Prostate gland (tissue), 2 donors: ENCODE measurements at regions not wholly inside any gene's neighbourhood (a gene's known extent, or its start where the extent isn't known, plus 50 kb on each side); places are given as distances from the start of the nearest gene placed in this dataset.
A peak's percentile ranks its signal among the peaks of the same experiment; 100 is the strongest.

ENCODE experiments used
- DNase-seq: peaks from one replicate; pipeline ENCODE4 v3.0.0-alpha.2; 2019; ENCODE audit warnings: low spot score
- H3K27ac ChIP-seq, 2 donors: fragments of 200-600 bp; sonication (generic); 2 replicates each; pipeline ENCODE4 v1.5.1; 2017 to 2019
- H3K27me3 ChIP-seq: fragments of 200-600 bp; sonication (generic); replicated peaks from 2 replicates; pipeline ENCODE4 v1.5.1; 2019; ENCODE audit not compliant: insufficient read depth
- H3K36me3 ChIP-seq, 2 donors: fragments of 200-600 bp; sonication (generic); 1 replicate in 1 of 2; 2 replicates in 1 of 2; pipeline versions ENCODE4 v1.5.1 to v1.8.1; 2017 to 2019
- H3K4me1 ChIP-seq: fragments of 200-600 bp; sonication (generic); replicated peaks from 2 replicates; pipeline ENCODE4 v1.5.1; 2019
- H3K4me3 ChIP-seq, 2 donors: fragments of 200-600 bp; sonication (generic); 2 replicates each; pipeline ENCODE4 v1.5.1; 2017 to 2019
- H3K9me3 ChIP-seq: fragments of 200-600 bp; sonication (generic); 2 replicates; pipeline ENCODE4 v1.5.1; 2017
- CTCF ChIP-seq, 4 experiments: fragments of 200-600 bp in 2 of 4; fragments of 450-650 bp in 2 of 4; sonication (generic) in 2 of 4; IDR thresholded peaks; 1 replicate in 3 of 4; 2 replicates in 1 of 4; pipeline ENCODE4 v1.5.1; 2016 to 2019; ENCODE audit warnings: antibody characterized with exemption in 4 of 4, mild to moderate bottlenecking in 2 of 4, moderate library complexity in 2 of 4
- POLR2A ChIP-seq: fragments of 450-650 bp; IDR thresholded peaks from one replicate; pipeline ENCODE4 v1.6.1; 2016; ENCODE audit warnings: antibody characterized with exemption, mild to moderate bottlenecking
- POLR2AphosphoS5 ChIP-seq: sonication (generic); formaldehyde crosslinking; IDR thresholded peaks from one replicate; pipeline ENCODE4 v1.6.1; 2017; ENCODE audit warnings: antibody characterized with exemption
- WGBS: methylation state at CpG from one replicate; pipeline ENCODE4 v1.1.5; 2018; 5-methylcytosine and 5-hydroxymethylcytosine counted together
- intact Hi-C: fragments of 100-400 bp; cut with DNase I; formaldehyde crosslinking; loops from one replicate; pipeline ENCODE4 v1.14.2; 2022

- no peaks in the 10 kb centered on the region for H3K9me3 ChIP-seq
- intact Hi-C loops: no loop called here
- DNase-seq: peak; percentile 80
- H3K4me1 ChIP-seq: no peaks in the 10 kb centered on the region
- TF ChIP-seq POLR2A: no peak
- TF ChIP-seq POLR2AphosphoS5: peak; percentile 89
- TF ChIP-seq CTCF (IDR thresholded peaks at IDR 0.05): no peak
- no peak overlapping the region for H3K4me3 ChIP-seq
- no peak overlapping the region for H3K27ac ChIP-seq
- H3K27me3 ChIP-seq: no peaks in the 10 kb centered on the region
- H3K36me3 ChIP-seq: no peaks in the 10 kb centered on the region
- 8% methylated on average over 1 of the region's 1 CpG for WGBS
These were observed 82.7 kb upstream of the C1GALT1 start for GRCh38 chr7:7099584-7100014.

- no peaks in the 10 kb centered on the region for H3K36me3 ChIP-seq
- no peaks in the 10 kb centered on the region for H3K9me3 ChIP-seq
- 42% methylated on average over 8 of the region's 8 CpGs for WGBS
- H3K27me3 ChIP-seq: no peaks in the 10 kb centered on the region
- intact Hi-C loops: no loop called here
- H3K4me1 ChIP-seq: no peaks in the 10 kb centered on the region
- peak; percentile 75 for DNase-seq
- H3K27ac ChIP-seq: peak overlapping the region in 1 of 2 donors; percentile 26
- H3K4me3 ChIP-seq: no peak overlapping the region
- no peak for TF ChIP-seq CTCF (IDR thresholded peaks at IDR 0.05)
- no peak for TF ChIP-seq POLR2A
- TF ChIP-seq POLR2AphosphoS5: peak; percentile 37
These were observed 81.9 kb upstream of the C1GALT1 start for GRCh38 chr7:7100432-7100849.

- intact Hi-C loops: no loop called here
- H3K27me3 ChIP-seq: no peaks in the 10 kb centered on the region
- no peaks in the 10 kb centered on the region for H3K36me3 ChIP-seq
- WGBS: 57% methylated on average over 12 of the region's 12 CpGs
- no peak overlapping the region for H3K27ac ChIP-seq
- TF ChIP-seq POLR2AphosphoS5 (no peak), POLR2A (no peak), CTCF (IDR thresholded peaks at IDR 0.05) (no peak)
- H3K9me3 ChIP-seq: no peaks in the 10 kb centered on the region
- no peak for DNase-seq
- no peaks in the 10 kb centered on the region for H3K4me1 ChIP-seq
- H3K4me3 ChIP-seq: no peak overlapping the region
These were observed 79.4 kb upstream of the C1GALT1 start for GRCh38 chr7:7102906-7103305.

GRCh38 chr7:7103343-7104313 lies 78.7 kb upstream of the C1GALT1 start:
- DNase-seq: peak; percentile 27
- H3K9me3 ChIP-seq: no peaks in the 10 kb centered on the region
- H3K4me1 ChIP-seq: no peaks in the 10 kb centered on the region
- peak; percentile 44 for TF ChIP-seq POLR2AphosphoS5
- peak; percentile 40 to 76 (median 66) for TF ChIP-seq CTCF (IDR thresholded peaks at IDR 0.05)
- TF ChIP-seq POLR2A: no peak
- no peaks in the 10 kb centered on the region for H3K27me3 ChIP-seq
- H3K4me3 ChIP-seq: no peak overlapping the region
- no peaks in the 10 kb centered on the region for H3K36me3 ChIP-seq
- 80% methylated on average over 29 of the region's 29 CpGs for WGBS
- no peak overlapping the region for H3K27ac ChIP-seq
- intact Hi-C loops: no loop called here

DNA sequence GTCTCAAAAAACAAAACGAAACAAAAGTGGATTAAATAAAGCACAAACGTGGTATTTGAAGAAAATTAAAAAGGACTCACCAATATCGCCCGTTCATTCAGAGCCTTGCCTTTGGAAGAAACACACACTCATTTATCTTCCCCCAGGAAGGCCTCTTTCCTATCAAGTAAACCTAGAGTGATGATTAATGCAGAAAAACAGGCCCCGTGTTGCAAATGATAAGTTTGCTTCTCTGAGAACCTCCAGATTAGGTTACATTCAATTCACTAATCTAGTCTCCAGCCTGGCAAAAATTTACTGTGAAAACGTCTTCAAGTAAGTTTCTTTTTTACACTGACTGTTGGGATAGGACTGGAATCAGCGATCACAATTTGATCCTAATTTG lies 78.0 kb upstream of the C1GALT1 start:
- Histone ChIP-seq H3K4me3 (no peak overlapping the region), H3K27ac (no peak overlapping the region), H3K9me3 (no peaks in the 10 kb centered on the region), H3K4me1 (no peaks in the 10 kb centered on the region), H3K36me3 (no peaks in the 10 kb centered on the region), H3K27me3 (no peaks in the 10 kb centered on the region)
- 74% methylated on average over 7 of the region's 7 CpGs for WGBS
- no peak for TF ChIP-seq POLR2AphosphoS5
- TF ChIP-seq CTCF (IDR thresholded peaks at IDR 0.05): no peak
- TF ChIP-seq POLR2A: no peak
- DNase-seq: no peak
- intact Hi-C loops: no loop called here
